Progenitor cell of endocrine pancreas (in vitro differentiated cells): ENCODE measurements at regions not wholly inside any gene's neighbourhood (a gene's known extent, or its start where the extent isn't known, plus 50 kb on each side); places are given as distances from the start of the nearest gene placed in this dataset.

ENCODE experiments used
- DNase-seq: peaks from one replicate; pipeline ENCODE4 v3.0.0; 2021; ENCODE audit warnings: low spot score; ENCODE audit not compliant: unreplicated experiment
- H3K27ac Mint-ChIP-seq: 2 replicates; pipeline ENCODE4 v1.8.0; 2021; ENCODE audit warnings: mild to moderate bottlenecking, moderate library complexity, mixed read lengths
- H3K27me3 Mint-ChIP-seq: 2 replicates; pipeline ENCODE4 v1.8.0; 2021; ENCODE audit warnings: mixed read lengths
- H3K36me3 Mint-ChIP-seq: 2 replicates; pipeline ENCODE4 v1.8.0; 2022; ENCODE audit warnings: mixed read lengths; ENCODE audit not compliant: insufficient read depth
- H3K4me1 Mint-ChIP-seq: 2 replicates; pipeline ENCODE4 v1.8.0; 2021; ENCODE audit warnings: low read depth, mixed read lengths
- H3K4me3 Mint-ChIP-seq: 2 replicates; pipeline ENCODE4 v1.8.0; 2021; ENCODE audit warnings: low read depth, mild to moderate bottlenecking, moderate library complexity, mixed read lengths
- H3K9me3 Mint-ChIP-seq: 2 replicates; pipeline ENCODE4 v1.8.0; 2021; ENCODE audit warnings: low read depth, mixed read lengths
- CTCF ChIP-seq: fragments of 200-600 bp; sonication (generic); IDR thresholded peaks from one replicate; pipeline ENCODE4 v1.5.0; 2021; ENCODE audit warnings: antibody characterized with exemption, mild to moderate bottlenecking; ENCODE audit not compliant: unreplicated experiment

DNA sequence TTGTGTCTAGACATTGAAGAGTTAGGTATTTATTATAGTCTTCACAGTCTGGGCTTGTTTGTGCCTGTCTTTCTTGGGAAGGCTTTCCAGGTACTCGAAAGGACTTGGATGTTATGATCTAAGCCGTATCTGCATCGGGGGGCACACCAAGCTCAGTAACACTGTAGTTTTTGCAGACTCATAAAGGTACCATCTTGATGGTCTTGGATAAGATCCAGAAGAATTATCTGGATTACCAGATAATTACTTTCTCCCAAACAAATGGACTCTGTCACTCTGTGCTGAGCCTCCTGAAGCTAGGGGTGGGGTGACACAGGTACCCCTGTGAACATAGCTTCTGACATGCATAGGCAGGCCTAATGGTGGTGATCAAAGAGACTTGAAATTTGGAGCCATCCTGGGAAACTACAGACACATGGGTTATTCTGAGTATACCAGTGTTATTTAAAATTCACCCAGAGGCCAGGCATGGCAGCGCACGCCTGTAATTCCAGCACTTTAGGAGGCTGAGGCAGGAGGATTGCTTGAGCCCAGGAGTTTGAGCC, 238.6 kb upstream of the TPM1 start:
- no peak for DNase-seq
- H3K9me3 Mint-ChIP-seq, result no peaks in the 10 kb centered on the region
- no peak for TF ChIP-seq CTCF
- no peaks in the 10 kb centered on the region for H3K27me3 Mint-ChIP-seq
- peaks cover 1% of the 10 kb centered on the region for H3K36me3 Mint-ChIP-seq
- H3K4me3 Mint-ChIP-seq, result no peak overlapping the region
- no peaks in the 10 kb centered on the region for H3K4me1 Mint-ChIP-seq
- no peak overlapping the region for H3K27ac Mint-ChIP-seq

- DNase-seq, result no peak
- Mint-ChIP-seq H3K4me3 (no peak overlapping the region), H3K27me3 (no peaks in the 10 kb centered on the region), H3K4me1 (peaks cover 2% of the 10 kb centered on the region), H3K27ac (no peak overlapping the region), H3K9me3 (no peaks in the 10 kb centered on the region), H3K36me3 (peaks cover 1% of the 10 kb centered on the region)
- no peak for TF ChIP-seq CTCF
These were observed 237.0 kb upstream of the TPM1 start for GRCh38 chr15:62805502-62805901.

GRCh38 chr15:62807539-62808130, 234.9 kb upstream of the TPM1 start:
- no peak for DNase-seq
- Mint-ChIP-seq H3K4me1 (peaks cover 8% of the 10 kb centered on the region), H3K36me3 (peaks cover 1% of the 10 kb centered on the region), H3K27me3 (no peaks in the 10 kb centered on the region), H3K4me3 (no peak overlapping the region), H3K9me3 (no peaks in the 10 kb centered on the region), H3K27ac (no peak overlapping the region)
- TF ChIP-seq CTCF, result no peak

DNA sequence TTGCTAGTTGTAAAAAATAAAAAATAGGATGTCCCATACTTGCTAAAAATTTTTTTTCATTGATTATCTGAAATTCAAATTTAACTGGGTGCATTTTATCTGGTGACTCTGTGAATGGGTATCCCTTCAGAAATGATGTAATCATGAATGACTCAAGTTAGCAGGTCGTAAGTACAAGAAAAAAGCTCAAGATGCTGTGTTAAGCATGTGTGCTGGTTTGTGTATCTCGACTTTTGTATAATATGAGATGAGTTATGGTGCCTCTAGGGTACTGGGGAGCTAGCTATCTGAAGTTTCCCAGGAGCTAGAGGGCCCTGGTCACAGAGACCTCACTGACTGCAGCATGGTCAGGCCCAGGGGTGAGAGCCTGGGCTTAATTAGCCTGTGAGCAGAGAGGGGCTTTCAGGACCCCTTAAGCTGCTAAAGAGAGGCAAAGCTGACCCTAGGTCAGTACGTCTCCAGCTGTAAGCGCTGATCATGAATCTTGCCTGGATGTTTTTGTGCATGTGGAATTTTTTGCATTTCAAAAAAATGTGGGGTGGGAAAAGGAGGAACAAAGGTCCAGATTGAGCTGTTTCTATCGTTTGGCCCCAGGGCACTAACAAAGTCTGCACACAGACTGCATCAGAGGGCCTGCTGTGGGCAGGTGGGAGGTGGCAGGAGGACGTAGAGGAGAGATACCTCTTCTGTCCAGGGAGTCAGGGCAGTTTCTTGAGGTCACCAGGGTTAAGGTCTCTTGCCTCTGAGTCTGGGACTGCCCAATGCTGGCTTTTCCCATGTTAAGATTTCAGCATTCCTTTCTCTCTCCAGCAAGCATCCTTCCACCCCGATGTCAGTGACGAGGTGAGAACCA, 233.2 kb upstream of the TPM1 start:
- H3K27ac Mint-ChIP-seq, result no peak overlapping the region
- no peaks in the 10 kb centered on the region for H3K27me3 Mint-ChIP-seq
- peaks cover 15% of the 10 kb centered on the region for H3K4me1 Mint-ChIP-seq
- TF ChIP-seq CTCF, result no peak
- no peak overlapping the region for H3K4me3 Mint-ChIP-seq
- H3K36me3 Mint-ChIP-seq, result peaks cover 1% of the 10 kb centered on the region
- no peak for DNase-seq
- H3K9me3 Mint-ChIP-seq, result no peaks in the 10 kb centered on the region

GRCh38 chr15:62809968-62810260, 232.6 kb upstream of the TPM1 start:
- H3K27me3 Mint-ChIP-seq, result no peaks in the 10 kb centered on the region
- no peaks in the 10 kb centered on the region for H3K9me3 Mint-ChIP-seq
- peaks cover 17% of the 10 kb centered on the region for H3K4me1 Mint-ChIP-seq
- peaks cover 1% of the 10 kb centered on the region for H3K36me3 Mint-ChIP-seq
- TF ChIP-seq CTCF, result no peak
- DNase-seq, result no peak
- H3K4me3 Mint-ChIP-seq, result no peak overlapping the region
- no peak overlapping the region for H3K27ac Mint-ChIP-seq
